GM21529 (cell line): ENCODE measurements at regions not wholly inside any gene's neighbourhood (a gene's known extent, or its start where the extent isn't known, plus 50 kb on each side); places are given as distances from the start of the nearest gene placed in this dataset.

Experiments used
- ATAC-seq: cut with Tn5 transposase; IDR thresholded peaks from one replicate; pipeline ENCODE4 v1.9.1; 2021; ENCODE audit not compliant: unreplicated experiment

GRCh38 chr3:18835021-18835420 lies 313.3 kb upstream of the KCNH8 start:
- ATAC-seq: no peak

DNA sequence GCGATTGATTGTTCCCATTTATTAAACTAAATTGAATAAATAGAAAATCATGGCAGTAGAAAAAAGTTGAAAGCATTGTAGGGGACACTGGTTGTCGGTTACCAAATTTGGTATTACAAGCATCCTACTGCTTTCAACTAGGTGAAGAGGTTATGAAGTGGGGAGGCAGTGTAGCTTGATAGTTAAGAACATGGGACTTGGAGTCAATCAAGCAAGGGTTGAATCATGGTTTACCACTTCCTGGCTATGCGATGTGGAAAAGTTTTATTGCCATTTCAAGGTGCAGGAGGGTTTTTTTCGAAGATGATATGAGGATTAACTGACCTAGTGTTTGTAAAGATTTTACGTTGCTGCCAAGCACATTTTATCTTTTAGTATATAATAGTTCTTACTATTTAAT lies 318.2 kb upstream of the KCNH8 start:
- no peak for ATAC-seq

DNA sequence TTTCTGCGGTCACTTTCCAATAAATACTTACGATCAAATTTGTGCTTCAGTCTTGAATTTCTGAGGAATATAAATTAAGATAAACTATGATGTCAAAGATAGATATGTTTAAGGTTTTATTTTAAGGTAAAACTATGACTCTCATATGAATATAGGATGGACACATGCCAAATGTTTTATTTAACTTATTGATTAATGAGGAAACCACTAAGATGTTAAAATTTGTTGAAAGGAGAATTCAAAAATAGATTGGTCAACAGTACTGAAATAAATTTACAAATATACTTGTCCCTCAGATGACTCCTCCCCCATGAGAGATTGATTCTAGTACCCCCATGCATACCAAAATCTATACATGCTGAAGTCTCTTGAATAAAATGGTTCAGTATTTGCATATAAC lies 319.7 kb upstream of the KCNH8 start:
- ATAC-seq: no peak

DNA sequence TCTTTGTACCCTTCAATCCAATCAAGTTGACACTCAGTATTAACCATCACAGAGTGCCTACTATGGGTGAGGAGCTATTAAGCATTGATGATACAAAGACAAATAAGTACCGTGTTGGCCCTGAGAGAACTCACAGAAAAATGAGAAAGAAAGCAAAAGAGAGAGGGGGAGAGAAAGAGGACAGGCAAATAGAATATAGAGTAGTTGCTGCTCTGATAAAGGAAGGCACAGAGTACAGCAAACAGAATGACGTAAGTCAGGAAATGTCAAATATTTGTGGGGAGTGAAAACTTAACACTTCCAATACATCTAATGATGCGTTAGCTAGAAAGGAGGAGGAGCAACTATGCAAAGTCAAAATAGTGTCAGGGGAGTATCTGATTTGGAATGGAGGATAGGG lies 320.6 kb upstream of the KCNH8 start:
- no peak for ATAC-seq

DNA sequence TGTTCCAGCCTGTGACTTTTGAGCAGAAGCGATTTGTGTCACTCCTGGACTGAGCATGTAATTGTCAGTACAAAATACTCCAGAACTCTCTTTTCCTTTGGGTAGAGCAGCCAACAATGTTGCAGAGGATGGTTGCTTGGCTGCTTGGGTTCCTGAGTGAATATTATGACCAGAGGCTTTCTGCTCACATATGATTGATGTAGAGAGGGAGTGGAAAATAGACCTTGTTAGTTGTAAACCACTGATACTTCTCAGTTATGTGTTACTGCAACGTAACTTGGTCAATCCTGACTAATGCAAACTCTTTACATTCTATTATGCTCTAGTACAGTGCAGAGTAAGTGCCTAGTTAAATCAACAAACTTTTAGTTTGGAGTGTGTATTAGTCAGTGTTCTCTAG lies 322.6 kb upstream of the KCNH8 start:
- no peak for ATAC-seq

- ATAC-seq: no peak
These were observed 335.0 kb upstream of the KCNH8 start for GRCh38 chr3:18813300-18813699.

GRCh38 chr3:18812316-18812715 lies 336.0 kb upstream of the KCNH8 start:
- no peak for ATAC-seq

- ATAC-seq: no peak
These were observed 338.0 kb upstream of the KCNH8 start for GRCh38 chr3:18810306-18810661.

- ATAC-seq: no peak
These were observed 338.5 kb upstream of the KCNH8 start for GRCh38 chr3:18809640-18810305.

GRCh38 chr3:18808429-18808828 lies 339.9 kb upstream of the KCNH8 start:
- ATAC-seq: no peak

- no peak for ATAC-seq
These were observed 340.7 kb upstream of the KCNH8 start for GRCh38 chr3:18807593-18807992.

DNA sequence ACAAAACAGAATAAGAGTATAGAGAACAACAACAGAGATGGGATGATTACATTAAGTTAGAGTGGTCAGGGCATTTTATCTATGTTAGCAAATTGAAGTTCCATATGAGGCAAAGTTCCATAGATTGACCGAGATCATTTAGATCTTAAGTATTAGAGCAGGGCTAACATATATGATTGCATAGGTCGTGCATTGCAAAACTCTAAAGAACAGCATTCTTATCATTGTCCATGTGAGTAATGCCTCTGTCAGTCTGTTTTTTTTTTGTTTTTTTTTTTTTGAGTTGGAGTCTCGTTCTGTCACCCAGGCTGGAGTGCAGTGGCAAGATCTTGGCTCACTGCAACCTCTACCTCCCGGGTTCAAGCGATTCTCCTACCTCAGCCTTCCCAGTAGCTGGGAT lies 341.7 kb upstream of the KCNH8 start:
- no peak for ATAC-seq

DNA sequence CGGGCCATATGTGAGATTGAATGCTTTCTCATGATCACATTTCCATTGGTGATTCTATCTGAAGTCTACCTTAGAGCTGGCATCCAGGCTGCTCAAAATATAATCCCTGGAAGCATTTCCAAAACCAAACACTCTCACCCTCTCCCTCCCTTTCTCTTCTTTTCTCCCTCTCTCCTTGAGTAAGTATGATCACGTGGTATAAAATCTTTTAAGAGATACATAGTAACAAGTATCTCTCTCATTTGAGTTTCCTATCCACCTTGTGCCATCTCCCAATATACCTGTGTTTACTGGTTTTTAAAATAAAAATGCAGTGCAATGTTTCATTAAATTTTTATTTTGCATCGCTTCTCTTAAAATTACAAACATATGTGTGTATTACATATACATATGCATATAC lies 350.9 kb upstream of the KCNH8 start:
- ATAC-seq: no peak

DNA sequence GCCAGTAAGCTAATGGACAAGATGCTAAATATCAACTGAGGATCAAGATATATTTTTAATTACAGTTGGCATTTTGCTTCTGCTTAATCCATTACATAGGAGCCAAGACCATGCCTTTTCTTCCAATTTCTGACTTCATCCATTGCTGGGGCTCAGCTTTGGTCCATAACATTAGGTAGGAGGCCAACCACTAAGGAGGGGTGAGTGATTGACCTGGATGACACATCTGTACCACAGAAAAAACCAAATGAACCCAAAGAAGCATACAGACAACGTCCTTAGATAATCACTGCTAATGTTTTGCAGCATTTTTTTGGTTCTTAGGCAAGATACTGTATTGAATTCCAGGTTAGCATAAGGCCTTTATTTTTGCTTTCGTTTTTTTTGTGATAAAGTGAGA lies 353.2 kb upstream of the KCNH8 start:
- no peak for ATAC-seq

GRCh38 chr3:18791752-18792151 lies 356.6 kb upstream of the KCNH8 start:
- ATAC-seq: no peak

- ATAC-seq: no peak
These were observed 357.1 kb upstream of the KCNH8 start for GRCh38 chr3:18791182-18791581.

- ATAC-seq: no peak
These were observed 357.9 kb upstream of the KCNH8 start for GRCh38 chr3:18790384-18790783.

GRCh38 chr3:18789734-18790133 lies 358.6 kb upstream of the KCNH8 start:
- no peak for ATAC-seq

GRCh38 chr3:18787441-18787840 lies 360.9 kb upstream of the KCNH8 start:
- no peak for ATAC-seq

- no peak for ATAC-seq
These were observed 361.5 kb upstream of the KCNH8 start for GRCh38 chr3:18786650-18787323.

GRCh38 chr3:18782191-18782590 lies 357.1 kb upstream of the SATB1 start:
- no peak for ATAC-seq

GRCh38 chr3:18780959-18781358 lies 355.8 kb upstream of the SATB1 start:
- ATAC-seq: no peak

GRCh38 chr3:18779704-18780103 lies 354.6 kb upstream of the SATB1 start:
- no peak for ATAC-seq
